ENCODE measurements at regions not wholly inside any gene's neighbourhood (a gene's known extent, or its start where the extent isn't known, plus 50 kb on each side); places are given as distances from the start of the nearest gene placed in this dataset.

DNA sequence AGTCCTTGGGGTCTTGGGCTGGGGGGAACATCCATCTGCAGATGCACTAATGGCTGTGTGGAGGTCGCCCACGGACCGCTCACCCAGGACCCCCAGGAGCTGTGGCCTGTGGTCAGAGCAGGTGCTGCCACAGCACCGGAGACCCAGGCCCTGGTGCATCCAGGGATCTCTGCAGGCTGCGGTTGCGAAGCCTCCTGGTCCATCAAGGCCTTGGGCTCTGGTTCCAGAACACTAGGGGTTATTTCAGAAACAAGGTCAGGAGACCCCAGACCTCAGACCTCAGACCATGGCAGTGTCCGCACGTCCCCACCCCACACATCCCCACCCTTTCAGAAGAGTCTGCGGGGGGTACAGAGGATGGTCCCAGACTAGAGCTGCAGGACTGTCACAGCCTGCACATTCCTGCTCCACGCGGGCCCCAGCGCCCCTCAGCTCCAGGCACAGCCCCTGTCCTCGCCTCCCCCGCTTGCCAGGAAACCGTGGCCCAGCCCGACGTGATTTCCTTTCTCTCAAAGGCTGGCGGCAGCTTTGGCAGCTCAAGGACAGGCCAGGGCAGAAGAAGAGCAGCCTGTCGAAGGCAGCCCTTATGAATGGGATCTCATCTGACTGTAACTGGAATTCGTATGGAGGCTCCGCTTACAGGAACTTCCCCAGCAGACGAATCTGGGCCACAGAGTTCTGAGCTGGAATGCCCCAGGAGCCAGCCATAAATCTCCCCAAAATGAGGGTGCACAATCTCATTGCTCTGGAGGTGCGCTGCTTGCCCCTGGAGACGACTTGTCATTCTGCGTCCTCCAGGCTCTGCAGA is 136.2 kb upstream of the RET start:
- TF ChIP-seq, protein P1, sequence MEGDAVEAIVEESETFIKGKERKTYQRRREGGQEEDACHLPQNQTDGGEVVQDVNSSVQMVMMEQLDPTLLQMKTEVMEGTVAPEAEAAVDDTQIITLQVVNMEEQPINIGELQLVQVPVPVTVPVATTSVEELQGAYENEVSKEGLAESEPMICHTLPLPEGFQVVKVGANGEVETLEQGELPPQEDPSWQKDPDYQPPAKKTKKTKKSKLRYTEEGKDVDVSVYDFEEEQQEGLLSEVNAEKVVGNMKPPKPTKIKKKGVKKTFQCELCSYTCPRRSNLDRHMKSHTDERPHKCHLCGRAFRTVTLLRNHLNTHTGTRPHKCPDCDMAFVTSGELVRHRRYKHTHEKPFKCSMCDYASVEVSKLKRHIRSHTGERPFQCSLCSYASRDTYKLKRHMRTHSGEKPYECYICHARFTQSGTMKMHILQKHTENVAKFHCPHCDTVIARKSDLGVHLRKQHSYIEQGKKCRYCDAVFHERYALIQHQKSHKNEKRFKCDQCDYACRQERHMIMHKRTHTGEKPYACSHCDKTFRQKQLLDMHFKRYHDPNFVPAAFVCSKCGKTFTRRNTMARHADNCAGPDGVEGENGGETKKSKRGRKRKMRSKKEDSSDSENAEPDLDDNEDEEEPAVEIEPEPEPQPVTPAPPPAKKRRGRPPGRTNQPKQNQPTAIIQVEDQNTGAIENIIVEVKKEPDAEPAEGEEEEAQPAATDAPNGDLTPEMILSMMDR (IDR thresholded peaks at IDR 0.05): no peak
- TF ChIP-seq POLR2A (IDR thresholded peaks at IDR 0.05): no peak

All from lower leg skin (tissue), 3 donors.